ENCODE measurements at regions not wholly inside any gene's neighbourhood (a gene's known extent, or its start where the extent isn't known, plus 50 kb on each side); places are given as distances from the start of the nearest gene placed in this dataset.

- no peak for DNase-seq
- in situ Hi-C loops (cut with HindIII; ENCODE audit: low pct_ligation_motif_present, low pct_unique_long_range_greater_than_20kb, low sequenced_read_pairs), result no loop called here
Observed at GRCh38 chr10:117729156-117729555, 186.6 kb downstream of the EMX2 start.

GRCh38 chr10:117731121-117731791 is 188.7 kb downstream of the EMX2 start:
- in situ Hi-C loops (cut with HindIII; ENCODE audit: low pct_ligation_motif_present, low pct_unique_long_range_greater_than_20kb, low sequenced_read_pairs), result no loop called here
- DNase-seq, result no peak

- in situ Hi-C loops (cut with HindIII; ENCODE audit: low pct_ligation_motif_present, low pct_unique_long_range_greater_than_20kb, low sequenced_read_pairs), result no loop called here
- no peak for DNase-seq
Observed at GRCh38 chr10:117734731-117735405, 192.3 kb downstream of the EMX2 start.

- in situ Hi-C loops (cut with HindIII; ENCODE audit: low pct_ligation_motif_present, low pct_unique_long_range_greater_than_20kb, low sequenced_read_pairs), result no loop called here
Observed at GRCh38 chr10:117736655-117737054, 194.1 kb downstream of the EMX2 start.

GRCh38 chr10:117740088-117740487 is 197.5 kb downstream of the EMX2 start:
- in situ Hi-C loops (cut with HindIII; ENCODE audit: low pct_ligation_motif_present, low pct_unique_long_range_greater_than_20kb, low sequenced_read_pairs), result no loop called here
- DNase-seq, result no peak

More at GRCh38 chr10:117736655-117737054, 194.1 kb downstream of the EMX2 start:
- DNase-seq, result no peak

GRCh38 chr10:117740691-117741222 is 198.2 kb downstream of the EMX2 start:
- in situ Hi-C loops (cut with HindIII; ENCODE audit: low pct_ligation_motif_present, low pct_unique_long_range_greater_than_20kb, low sequenced_read_pairs), result no loop called here
- no peak for DNase-seq

- in situ Hi-C loops (cut with HindIII; ENCODE audit: low pct_ligation_motif_present, low pct_unique_long_range_greater_than_20kb, low sequenced_read_pairs), result no loop called here
- no peak for DNase-seq
Observed at GRCh38 chr10:117741524-117741923, 199.0 kb downstream of the EMX2 start.

- DNase-seq, result no peak
- in situ Hi-C loops (cut with HindIII; ENCODE audit: low pct_ligation_motif_present, low pct_unique_long_range_greater_than_20kb, low sequenced_read_pairs), result no loop called here
Observed at GRCh38 chr10:117743509-117743908, 201.0 kb downstream of the EMX2 start.

- in situ Hi-C loops (cut with HindIII; ENCODE audit: low pct_ligation_motif_present, low pct_unique_long_range_greater_than_20kb, low sequenced_read_pairs), result no loop called here
- DNase-seq, result no peak
Observed at GRCh38 chr10:117745301-117745700, 202.8 kb downstream of the EMX2 start.

GRCh38 chr10:117746541-117747448 is 204.2 kb downstream of the EMX2 start:
- DNase-seq, result no peak
- in situ Hi-C loops (cut with HindIII; ENCODE audit: low pct_ligation_motif_present, low pct_unique_long_range_greater_than_20kb, low sequenced_read_pairs), result no loop called here

- no peak for DNase-seq
- in situ Hi-C loops (cut with HindIII; ENCODE audit: low pct_ligation_motif_present, low pct_unique_long_range_greater_than_20kb, low sequenced_read_pairs), result no loop called here
Observed at GRCh38 chr10:117747636-117748035, 205.1 kb downstream of the EMX2 start.

- in situ Hi-C loops (cut with HindIII; ENCODE audit: low pct_ligation_motif_present, low pct_unique_long_range_greater_than_20kb, low sequenced_read_pairs), result no loop called here
Observed at GRCh38 chr10:117748058-117748457, 205.5 kb downstream of the EMX2 start.

GRCh38 chr10:117750616-117751015 is 208.1 kb downstream of the EMX2 start:
- no peak for DNase-seq
- in situ Hi-C loops (cut with HindIII; ENCODE audit: low pct_ligation_motif_present, low pct_unique_long_range_greater_than_20kb, low sequenced_read_pairs), result no loop called here

More at GRCh38 chr10:117748058-117748457, 205.5 kb downstream of the EMX2 start:
- DNase-seq, result no peak

GRCh38 chr10:117751259-117751658 is 208.7 kb downstream of the EMX2 start:
- no peak for DNase-seq
- in situ Hi-C loops (cut with HindIII; ENCODE audit: low pct_ligation_motif_present, low pct_unique_long_range_greater_than_20kb, low sequenced_read_pairs), result no loop called here

GRCh38 chr10:117752103-117752502 is 209.6 kb downstream of the EMX2 start:
- in situ Hi-C loops (cut with HindIII; ENCODE audit: low pct_ligation_motif_present, low pct_unique_long_range_greater_than_20kb, low sequenced_read_pairs), result no loop called here
- no peak for DNase-seq

GRCh38 chr10:117754770-117755658 is 212.5 kb downstream of the EMX2 start:
- in situ Hi-C loops (cut with HindIII; ENCODE audit: low pct_ligation_motif_present, low pct_unique_long_range_greater_than_20kb, low sequenced_read_pairs), result no loop called here
- no peak for DNase-seq

GRCh38 chr10:117755659-117756014 is 213.1 kb downstream of the EMX2 start:
- in situ Hi-C loops (cut with HindIII; ENCODE audit: low pct_ligation_motif_present, low pct_unique_long_range_greater_than_20kb, low sequenced_read_pairs), result no loop called here
- no peak for DNase-seq

GRCh38 chr10:117757086-117757720 is 214.7 kb downstream of the EMX2 start:
- in situ Hi-C loops (cut with HindIII; ENCODE audit: low pct_ligation_motif_present, low pct_unique_long_range_greater_than_20kb, low sequenced_read_pairs), result no loop called here
- no peak for DNase-seq
